ENCODE measurements at regions not wholly inside any gene's neighbourhood (a gene's known extent, or its start where the extent isn't known, plus 50 kb on each side); places are given as distances from the start of the nearest gene placed in this dataset.
A peak's percentile ranks its signal among the peaks of the same experiment; 100 is the strongest.
"Not testable (repeated sequence)": the region's sequence is repeated elsewhere in the genome, so short reads cannot be mapped to it uniquely, and the experiment has no call there.

- DNase-seq (ENCODE audit: low read depth in 2 of 2): peak; percentile 9 to 20
Measured at GRCh38 chr3:18237251-18238005, 187.7 kb downstream of the SATB1 start.

GRCh38 chr3:18236726-18237125, 188.4 kb downstream of the SATB1 start:
- no peak for DNase-seq (ENCODE audit: low read depth in 2 of 2)

GRCh38 chr3:18234717-18235335, 190.3 kb downstream of the SATB1 start:
- DNase-seq (ENCODE audit: low read depth in 2 of 2): no peak

- no peak for DNase-seq (ENCODE audit: low read depth in 2 of 2)
Measured at GRCh38 chr3:18233987-18234716, 191.0 kb downstream of the SATB1 start.

GRCh38 chr3:18232317-18232716, 192.8 kb downstream of the SATB1 start:
- no peak for DNase-seq (ENCODE audit: low read depth in 2 of 2)

GRCh38 chr3:18228060-18228459, 197.1 kb downstream of the SATB1 start:
- DNase-seq (ENCODE audit: low read depth in 2 of 2): no peak

- no peak for DNase-seq (ENCODE audit: low read depth in 2 of 2)
Measured at GRCh38 chr3:18225709-18226108, 199.4 kb downstream of the SATB1 start.

- no peak for DNase-seq (ENCODE audit: low read depth in 2 of 2)
Measured at GRCh38 chr3:18224426-18224825, 200.7 kb downstream of the SATB1 start.

- DNase-seq (ENCODE audit: low read depth in 2 of 2): no peak
Measured at GRCh38 chr3:18223974-18224373, 201.2 kb downstream of the SATB1 start.

- no peak for DNase-seq (ENCODE audit: low read depth in 2 of 2)
Measured at GRCh38 chr3:18223571-18223970, 201.6 kb downstream of the SATB1 start.

GRCh38 chr3:18222686-18223085, 202.5 kb downstream of the SATB1 start:
- DNase-seq (ENCODE audit: low read depth in 2 of 2): no peak

GRCh38 chr3:18217507-18218174, 207.5 kb downstream of the SATB1 start:
- DNase-seq (ENCODE audit: low read depth in 2 of 2): no peak

GRCh38 chr3:18216996-18217395, 208.1 kb downstream of the SATB1 start:
- no peak for DNase-seq (ENCODE audit: low read depth in 2 of 2)

GRCh38 chr3:18215639-18216038, 209.5 kb downstream of the SATB1 start:
- DNase-seq (ENCODE audit: low read depth in 2 of 2): no peak

- DNase-seq (ENCODE audit: low read depth in 2 of 2): no peak
Measured at GRCh38 chr3:18211116-18211515, 214.0 kb downstream of the SATB1 start.

- no peak for DNase-seq (ENCODE audit: low read depth in 2 of 2)
Measured at GRCh38 chr3:18208856-18209255, 216.3 kb downstream of the SATB1 start.

- DNase-seq (ENCODE audit: low read depth in 2 of 2): no peak
Measured at GRCh38 chr3:18208091-18208490, 217.0 kb downstream of the SATB1 start.

- DNase-seq (ENCODE audit: low read depth in 2 of 2): no peak
Measured at GRCh38 chr3:18207226-18207625, 217.9 kb downstream of the SATB1 start.

- not testable (repeated sequence) for DNase-seq (ENCODE audit: low read depth in 2 of 2)
Measured at GRCh38 chr3:18205701-18206100, 219.4 kb downstream of the SATB1 start.

- DNase-seq (ENCODE audit: low read depth in 2 of 2): no peak
Measured at GRCh38 chr3:18201315-18201714, 223.8 kb downstream of the SATB1 start.

- no peak for DNase-seq (ENCODE audit: low read depth in 2 of 2)
Measured at GRCh38 chr3:18199757-18200156, 225.4 kb downstream of the SATB1 start.

GRCh38 chr3:18195836-18196235, 229.3 kb downstream of the SATB1 start:
- no peak for DNase-seq (ENCODE audit: low read depth in 2 of 2)

Data from fibroblast of skin of left quadriceps (primary cell).